GM12878 (cell line): ENCODE measurements at regions not wholly inside any gene's neighbourhood (a gene's known extent, or its start where the extent isn't known, plus 50 kb on each side); places are given as distances from the start of the nearest gene placed in this dataset.
A peak's percentile ranks its signal among the peaks of the same experiment; 100 is the strongest.

Experiments used
- ATAC-seq: fragments of 200-7000 bp; cut with Tn5 transposase; 3 replicates; pipeline ENCODE4 v1.9.1; 2020; ENCODE audit warnings: mild to moderate bottlenecking, moderate library complexity
- BruUV-seq: library from RNA; stranded (reverse); fragments of 400-500 nt; replicated peaks from 2 replicates; lab custom pipeline; 2021; lab: Mats Ljungman, UMichigan
- CTCF ChIA-PET: fragments of 300-600 bp; sonication (Branson Sonifier 250); formaldehyde crosslinking; extraction: SDS; loops from one replicate; lab custom pipeline; 2021; ENCODE audit warnings: inconsistent platforms; lab: Yijun Ruan, JAX
- POLR2A ChIA-PET: fragments of 350-600 bp; formaldehyde crosslinking; extraction: SDS; loops from one replicate; lab custom pipeline; 2021; ENCODE audit warnings: inconsistent platforms; lab: Charles Lee
- RAD21 ChIA-PET: fragments of 300-600 bp; sonication (Branson Sonifier 250); formaldehyde crosslinking; loops from one replicate; lab custom pipeline; 2023; ENCODE audit warnings: antibody characterized with exemption; ENCODE audit not compliant: unreplicated experiment; lab: Charles Lee
- SMC1A ChIA-PET: fragments of 300-600 bp; sonication (Branson Sonifier 250); formaldehyde crosslinking; loops from one replicate; lab custom pipeline; 2023; ENCODE audit not compliant: unreplicated experiment, uncharacterized antibody; lab: Charles Lee
- DNase-seq: peaks from one replicate; pipeline ENCODE4 v3.0.0-alpha.2; 2011; ENCODE audit warnings: low read depth, low spot score
- FAIRE-seq: peaks from 3 replicates; lab custom pipeline; 2011; peaks lifted over from hg19 to GRCh38; lab: Jason Lieb, UNC
- H2AFZ ChIP-seq: 2 replicates; pipeline ENCODE4 v1.6.0; 2011; ENCODE audit warnings: low read depth, low read length, control low read depth; ENCODE audit not compliant: control insufficient read depth
- H3K27ac ChIP-seq: 2 replicates; pipeline ENCODE4 v1.5.1; 2011; ENCODE audit warnings: control low read depth; ENCODE audit not compliant: control insufficient read depth, insufficient read depth
- H3K27me3 ChIP-seq, 2 experiments: replicated peaks in 1 of 2; 2 replicates each; pipeline versions ENCODE4 v1.6.0 to v1.6.1; 2011; ENCODE audit warnings: low read length in 1 of 2; ENCODE audit not compliant: control insufficient read depth in 2 of 2, insufficient read depth in 2 of 2
- H3K36me3 ChIP-seq, 2 experiments: 2 replicates each; pipeline ENCODE4 v1.5.1; 2011; ENCODE audit warnings: low read length in 1 of 2; ENCODE audit not compliant: control insufficient read depth in 2 of 2, insufficient read depth in 2 of 2
- H3K4me1 ChIP-seq: 2 replicates; pipeline ENCODE4 v1.6.1; 2011; ENCODE audit warnings: mild to moderate bottlenecking, low read length, moderate library complexity, mixed read lengths; ENCODE audit not compliant: control insufficient read depth, insufficient read depth
- H3K4me2 ChIP-seq: 2 replicates; pipeline ENCODE4 v1.6.0; 2011; ENCODE audit warnings: control low read depth; ENCODE audit not compliant: control insufficient read depth, insufficient read depth
- H3K4me3 ChIP-seq: fragments of 200-600 bp; sonication (generic); 2 replicates; pipeline ENCODE4 v1.5.1; 2016
- H3K79me2 ChIP-seq: 2 replicates; pipeline ENCODE4 v1.6.0; 2011; ENCODE audit warnings: low read length; ENCODE audit not compliant: control insufficient read depth, insufficient read depth
- H3K9ac ChIP-seq: 2 replicates; pipeline ENCODE4 v1.8.0; 2011; ENCODE audit warnings: low read length, control low read depth, mixed read lengths; ENCODE audit not compliant: control insufficient read depth, insufficient read depth
- H3K9me3 ChIP-seq: replicated peaks from 3 replicates; pipeline ENCODE4 v1.5.1; 2011; ENCODE audit warnings: mild to moderate bottlenecking, low read length; ENCODE audit not compliant: control insufficient read depth, insufficient read depth
- H4K20me1 ChIP-seq: 2 replicates; pipeline ENCODE4 v1.6.0; 2011; ENCODE audit not compliant: control insufficient read depth, insufficient read depth
- BHLHE40 ChIP-seq, 2 experiments: fragments of 450-650 bp in 1 of 2; IDR thresholded peaks; 2 replicates each; pipeline ENCODE4 v1.6.1; 2011 to 2017; ENCODE audit warnings: low read depth in 2 of 2, borderline replicate concordance in 1 of 2, improper control_type of control experiment in 1 of 2, low read length in 1 of 2, mild to moderate bottlenecking in 1 of 2
- CBFB ChIP-seq: IDR thresholded peaks from 2 replicates; pipeline ENCODE4 v1.6.1; 2016; ENCODE audit warnings: antibody characterized with exemption, low read depth
- CBX5 ChIP-seq: sonication (generic); IDR thresholded peaks from 2 replicates; pipeline ENCODE4 v1.6.1; 2016; ENCODE audit warnings: low read depth, moderate library complexity, mild to moderate bottlenecking, inconsistent platforms
- CHD4 ChIP-seq: fragments of 200-600 bp; sonication (generic); IDR thresholded peaks from 2 replicates; pipeline ENCODE4 v1.6.1; 2016; ENCODE audit warnings: mild to moderate bottlenecking
- E4F1 ChIP-seq: fragments of 450-650 bp; IDR thresholded peaks from 2 replicates; pipeline ENCODE4 v1.6.1; 2018; ENCODE audit warnings: borderline replicate concordance, mild to moderate bottlenecking; ENCODE audit not compliant: partially characterized antibody
- GABPA ChIP-seq: IDR thresholded peaks from 2 replicates; pipeline ENCODE4 v1.6.1; 2014; ENCODE audit warnings: antibody characterized with exemption, low read depth, mild to moderate bottlenecking, inconsistent platforms
- IKZF1 ChIP-seq: fragments of 450-650 bp; conservative IDR thresholded peaks from 2 replicates; pipeline ENCODE4 v1.6.1; 2017; ENCODE audit warnings: antibody characterized with exemption, mild to moderate bottlenecking
- NR2C1 ChIP-seq: fragments of 450-650 bp; IDR thresholded peaks from 2 replicates; pipeline ENCODE4 v1.6.1; 2017; ENCODE audit warnings: antibody characterized with exemption, mild to moderate bottlenecking, moderate library complexity
- PAX5 ChIP-seq: IDR thresholded peaks from 2 replicates; pipeline ENCODE4 v1.6.1; 2011; ENCODE audit warnings: low read depth, low read length, borderline replicate concordance
- PKNOX1 ChIP-seq: fragments of 450-650 bp; IDR thresholded peaks from 2 replicates; pipeline ENCODE4 v1.6.1; 2016; ENCODE audit warnings: mild to moderate bottlenecking
- RAD51 ChIP-seq: fragments of 450-650 bp; IDR thresholded peaks from 2 replicates; pipeline ENCODE4 v1.6.1; 2016; ENCODE audit warnings: moderate library complexity, mild to moderate bottlenecking, inconsistent platforms
- ZBTB40 ChIP-seq: fragments of 450-650 bp; IDR thresholded peaks from 2 replicates; pipeline ENCODE4 v1.6.1; 2016; ENCODE audit warnings: mild to moderate bottlenecking, moderate library complexity, borderline replicate concordance
- ZZZ3 ChIP-seq: IDR thresholded peaks from 2 replicates; pipeline ENCODE4 v1.6.1; 2011; ENCODE audit warnings: low read depth; ENCODE audit not compliant: control insufficient read depth, insufficient read length
- WGBS: methylation state at CpG from one replicate; pipeline ENCODE4 v1.1.6; 2016; ENCODE audit warnings: low lambda C conversion rate; ENCODE audit not compliant: insufficient replicate concordance, insufficient coverage; ENCODE audit errors: missing lambda C conversion rate; 5-methylcytosine and 5-hydroxymethylcytosine counted together
- in situ Hi-C: fragments of 300-500 bp; cut with MboI; formaldehyde crosslinking; loops from 9 replicates; pipeline ENCODE4 v1.14.3; 2018; ENCODE audit warnings: mixed read lengths
- intact Hi-C: fragments of 100-400 bp; cut with micrococcal nuclease; formaldehyde crosslinking; loops from one replicate; pipeline ENCODE4 v1.14.2; 2022; ENCODE audit not compliant: unreplicated experiment
- TF ChIP-seq, protein P1 (sequence below): IDR thresholded peaks from 2 replicates; pipeline ENCODE4 v1.6.1; 2011; ENCODE audit warnings: borderline replicate concordance, low read depth, mild to moderate bottlenecking, moderate library complexity, mixed read lengths, low read length; ENCODE audit not compliant: insufficient read depth; ENCODE audit errors: extremely low read length

GRCh38 chr16:76784530-76784929 lies 406.5 kb upstream of the MON1B start:
- Histone ChIP-seq H3K4me1 (no peaks in the 10 kb centered on the region), H3K79me2 (no peaks in the 10 kb centered on the region), H3K9me3 (no peaks in the 10 kb centered on the region), H3K4me2 (no peak overlapping the region), H3K9ac (no peak overlapping the region), H3K36me3 (no peaks in the 10 kb centered on the region), H3K27me3 (no peaks in the 10 kb centered on the region), H3K4me3 (no peak overlapping the region), H2AFZ (no peak overlapping the region), H3K27ac (no peak overlapping the region), H4K20me1 (no peaks in the 10 kb centered on the region)
- ATAC-seq, result peak; percentile 94
- in situ Hi-C loops (no loop called here), intact Hi-C loops (no loop called here)
- 3% methylated on average over 5 of the region's 5 CpGs for whole genome bisulfite sequencing
- no peak for DNase-seq
- BruUV-seq, result no TSS peak
- TF ChIP-seq PAX5 (peak; percentile 61; the same call in 1 of the 2 replicates), CHD4 (no peak), ZZZ3 (no peak), PKNOX1 (no peak), BHLHE40 (IDR thresholded peaks at IDR 0.05; ENCODE audit: borderline replicate concordance in 1 of 2, low read depth in 2 of 2, low read length in 1 of 2) (no peak), GABPA (no peak), CBFB (no peak), NR2C1 (no peak), RAD51 (no peak), CBX5 (no peak), ZBTB40 (no peak), IKZF1 (0 out of 2 replicates have a peak, but pooled peaks have one; percentile 34), E4F1 (no peak)
- TF ChIP-seq, protein P1, sequence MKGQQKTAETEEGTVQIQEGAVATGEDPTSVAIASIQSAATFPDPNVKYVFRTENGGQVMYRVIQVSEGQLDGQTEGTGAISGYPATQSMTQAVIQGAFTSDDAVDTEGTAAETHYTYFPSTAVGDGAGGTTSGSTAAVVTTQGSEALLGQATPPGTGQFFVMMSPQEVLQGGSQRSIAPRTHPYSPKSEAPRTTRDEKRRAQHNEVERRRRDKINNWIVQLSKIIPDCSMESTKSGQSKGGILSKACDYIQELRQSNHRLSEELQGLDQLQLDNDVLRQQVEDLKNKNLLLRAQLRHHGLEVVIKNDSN, result no peak
- POLR2A ChIA-PET, result no interaction called here
- SMC1A ChIA-PET, result interaction anchor here (0.6 to 2.5 kb wide), 6 partner anchors 9 to 48 kb away, joined by 3 to 14 read pairs (median 5); no protein-coding TSS in a partner anchor
- RAD21 ChIA-PET, result interaction anchor here (1.0 to 1.4 kb wide), 3 partner anchors 13 to 38 kb away, joined by 3 read pairs; no protein-coding TSS in a partner anchor
- no peak for FAIRE-seq
- CTCF ChIA-PET, result interaction anchor here (0.6 kb wide), 1 partner anchor 48 kb away, joined by 3 read pairs; no protein-coding TSS in a partner anchor
